Thyroid gland (tissue), 4 donors: ENCODE measurements at regions not wholly inside any gene's neighbourhood (a gene's known extent, or its start where the extent isn't known, plus 50 kb on each side); places are given as distances from the start of the nearest gene placed in this dataset.

Experiments used
- DNase-seq, 2 donors: peaks; one replicate each; pipeline ENCODE4 v3.0.0-alpha.2; 2019
- H3K27ac ChIP-seq, 3 donors: fragments of 200-600 bp; sonication (generic); 1 replicate in 2 of 3; 2 replicates in 1 of 3; pipeline ENCODE4 v1.5.1; 2016 to 2019; ENCODE audit warnings: mild to moderate bottlenecking in 1 of 3, moderate library complexity in 1 of 3
- H3K27me3 ChIP-seq: fragments of 200-600 bp; sonication (generic); one replicate; pipeline ENCODE4 v1.5.1; 2019
- H3K36me3 ChIP-seq, 2 donors: fragments of 200-600 bp; sonication (generic); one replicate each; pipeline ENCODE4 v1.5.1; 2016 to 2019
- H3K4me1 ChIP-seq, 2 donors: fragments of 200-600 bp; sonication (generic); one replicate each; pipeline ENCODE4 v1.5.1; 2017 to 2019
- H3K4me3 ChIP-seq, 3 donors: fragments of 200-600 bp; sonication (generic); replicated peaks in 1 of 3; 1 replicate in 2 of 3; 2 replicates in 1 of 3; pipeline ENCODE4 v1.5.1; 2016; ENCODE audit warnings: mild to moderate bottlenecking in 1 of 3
- H3K9me3 ChIP-seq: fragments of 200-600 bp; sonication (generic); one replicate; pipeline ENCODE4 v1.5.1; 2017
- CTCF ChIP-seq, 6 experiments: fragments of 200-600 bp in 3 of 6; fragments of 450-650 bp in 3 of 6; sonication (generic) in 3 of 6; IDR thresholded peaks; one replicate each; pipeline ENCODE4 v1.5.1; 2016 to 2019; ENCODE audit warnings: antibody characterized with exemption in 6 of 6, mild to moderate bottlenecking in 2 of 6, inconsistent platforms in 1 of 6, moderate library complexity in 1 of 6
- POLR2A ChIP-seq, 2 donors: fragments of 450-650 bp; IDR thresholded peaks; one replicate each; pipeline ENCODE4 v1.6.1; 2017; ENCODE audit warnings: antibody characterized with exemption in 2 of 2, mild to moderate bottlenecking in 2 of 2, moderate library complexity in 1 of 2
- WGBS, 2 donors: methylation state at CpG; one replicate each; pipeline ENCODE4 v1.1.5; 2017; 5-methylcytosine and 5-hydroxymethylcytosine counted together
- intact Hi-C: fragments of 100-400 bp; cut with DNase I; formaldehyde crosslinking; loops from one replicate; pipeline ENCODE4 v1.15.1; 2023

GRCh38 chr1:114338191-114338890 lies 172.7 kb downstream of the TRIM33 start:
- intact Hi-C loops: no loop called here
- no peak for DNase-seq
- no peak overlapping the region for H3K27ac ChIP-seq
- peaks cover 3 to 10% of the 10 kb centered on the region in 2 donors for H3K4me1 ChIP-seq
- H3K27me3 ChIP-seq: no peaks in the 10 kb centered on the region
- no peaks in the 10 kb centered on the region for H3K9me3 ChIP-seq
- TF ChIP-seq CTCF (IDR thresholded peaks at IDR 0.05): no peak
- no peak for TF ChIP-seq POLR2A (IDR thresholded peaks at IDR 0.05)
- no peak overlapping the region for H3K4me3 ChIP-seq
- no peaks in the 10 kb centered on the region for H3K36me3 ChIP-seq
- 70 to 71% methylated on average over 11 of the region's 11 CpGs for WGBS, 2 donors

GRCh38 chr1:114337417-114337816 lies 173.6 kb downstream of the TRIM33 start:
- Histone ChIP-seq H3K4me1 (peaks cover 3 to 9% of the 10 kb centered on the region in 2 donors), H3K9me3 (no peaks in the 10 kb centered on the region), H3K27me3 (no peaks in the 10 kb centered on the region), H3K4me3 (no peak overlapping the region), H3K36me3 (no peaks in the 10 kb centered on the region), H3K27ac (no peak overlapping the region)
- DNase-seq: no peak
- 85 to 89% methylated on average over 4 of the region's 4 CpGs for WGBS, 2 donors
- intact Hi-C loops: no loop called here
- no peak for TF ChIP-seq CTCF (IDR thresholded peaks at IDR 0.05)
- TF ChIP-seq POLR2A (IDR thresholded peaks at IDR 0.05): no peak

- H3K27ac ChIP-seq: no peak overlapping the region
- H3K9me3 ChIP-seq: no peaks in the 10 kb centered on the region
- WGBS, 2 donors: 96 to 97% methylated on average over 2 of the region's 2 CpGs
- H3K36me3 ChIP-seq: no peaks in the 10 kb centered on the region
- TF ChIP-seq POLR2A (IDR thresholded peaks at IDR 0.05) (no peak), CTCF (IDR thresholded peaks at IDR 0.05) (no peak)
- intact Hi-C loops: no loop called here
- no peaks in the 10 kb centered on the region for H3K4me1 ChIP-seq
- DNase-seq: no peak
- H3K4me3 ChIP-seq: no peak overlapping the region
- H3K27me3 ChIP-seq: no peaks in the 10 kb centered on the region
Measured at GRCh38 chr1:114336360-114336759, 174.6 kb downstream of the TRIM33 start.

- Histone ChIP-seq H3K4me3 (no peak overlapping the region), H3K27ac (no peak overlapping the region), H3K36me3 (no peaks in the 10 kb centered on the region), H3K9me3 (no peaks in the 10 kb centered on the region), H3K4me1 (no peaks in the 10 kb centered on the region), H3K27me3 (no peaks in the 10 kb centered on the region)
- DNase-seq: no peak
- no peak for TF ChIP-seq POLR2A (IDR thresholded peaks at IDR 0.05)
- intact Hi-C loops: no loop called here
Measured at GRCh38 chr1:114335273-114335672, 175.7 kb downstream of the TRIM33 start.

GRCh38 chr1:114334297-114334696 lies 176.7 kb downstream of the TRIM33 start:
- Histone ChIP-seq H3K27me3 (no peaks in the 10 kb centered on the region), H3K9me3 (no peaks in the 10 kb centered on the region), H3K27ac (no peak overlapping the region), H3K36me3 (no peaks in the 10 kb centered on the region), H3K4me1 (no peaks in the 10 kb centered on the region), H3K4me3 (no peak overlapping the region)
- no peak for DNase-seq
- intact Hi-C loops: no loop called here
- TF ChIP-seq CTCF (IDR thresholded peaks at IDR 0.05) (no peak), POLR2A (IDR thresholded peaks at IDR 0.05) (no peak)
